Activated T-helper 1 cell treated with anti-CD3 and anti-CD28 coated beads, Interleukin-2, amount 50 U/mL, for 16 hours (primary cell): ENCODE measurements at regions not wholly inside any gene's neighbourhood (a gene's known extent, or its start where the extent isn't known, plus 50 kb on each side); places are given as distances from the start of the nearest gene placed in this dataset.
"Not testable (repeated sequence)": the region's sequence is repeated elsewhere in the genome, so short reads cannot be mapped to it uniquely, and the experiment has no call there.

Source experiments
- DNase-seq, 2 donors: peaks; one replicate each; pipeline ENCODE4 v3.0.0-alpha.2; 2020; ENCODE audit warnings: low read depth in 1 of 2, low spot score in 1 of 2

GRCh38 chr15:59904450-59905135 is 99.5 kb upstream of the FOXB1 start:
- no peak for DNase-seq

- no peak for DNase-seq
These were observed 107.4 kb upstream of the FOXB1 start for GRCh38 chr15:59896663-59897074.

GRCh38 chr15:59894835-59895234 is 109.3 kb upstream of the FOXB1 start:
- no peak for DNase-seq

- no peak for DNase-seq
These were observed 111.1 kb upstream of the FOXB1 start for GRCh38 chr15:59892985-59893384.

GRCh38 chr15:59887870-59888269 is 116.2 kb upstream of the FOXB1 start:
- not testable (repeated sequence) for DNase-seq

GRCh38 chr15:59887211-59887610 is 116.9 kb upstream of the FOXB1 start:
- DNase-seq, result no peak

GRCh38 chr15:59886441-59886840 is 117.7 kb upstream of the FOXB1 start:
- DNase-seq, result no peak

- no peak for DNase-seq
These were observed 118.3 kb upstream of the FOXB1 start for GRCh38 chr15:59885832-59886231.

- no peak for DNase-seq
These were observed 124.4 kb upstream of the FOXB1 start for GRCh38 chr15:59879506-59880265.

- no peak for DNase-seq
These were observed 128.0 kb upstream of the FOXB1 start for GRCh38 chr15:59876140-59876539.

GRCh38 chr15:59873644-59874272 is 130.4 kb upstream of the FOXB1 start:
- DNase-seq, result no peak

- DNase-seq, result no peak
These were observed 136.8 kb upstream of the FOXB1 start for GRCh38 chr15:59867086-59867855.

GRCh38 chr15:59866642-59867041 is 137.5 kb upstream of the FOXB1 start:
- no peak for DNase-seq

- no peak for DNase-seq
These were observed 141.6 kb upstream of the FOXB1 start for GRCh38 chr15:59862191-59863155.

GRCh38 chr15:59847968-59848367 is 156.1 kb upstream of the FOXB1 start:
- no peak for DNase-seq

GRCh38 chr15:59845942-59846499 is 156.9 kb upstream of the BNIP2 start:
- no peak for DNase-seq

- no peak for DNase-seq
These were observed 154.5 kb upstream of the BNIP2 start for GRCh38 chr15:59843609-59844008.

- no peak for DNase-seq
These were observed 151.9 kb upstream of the BNIP2 start for GRCh38 chr15:59841036-59841435.

GRCh38 chr15:59839906-59840305 is 150.8 kb upstream of the BNIP2 start:
- DNase-seq, result no peak

- DNase-seq, result no peak
These were observed 149.8 kb upstream of the BNIP2 start for GRCh38 chr15:59838900-59839299.
